ENCODE measurements at regions not wholly inside any gene's neighbourhood (a gene's known extent, or its start where the extent isn't known, plus 50 kb on each side); places are given as distances from the start of the nearest gene placed in this dataset.

DNA sequence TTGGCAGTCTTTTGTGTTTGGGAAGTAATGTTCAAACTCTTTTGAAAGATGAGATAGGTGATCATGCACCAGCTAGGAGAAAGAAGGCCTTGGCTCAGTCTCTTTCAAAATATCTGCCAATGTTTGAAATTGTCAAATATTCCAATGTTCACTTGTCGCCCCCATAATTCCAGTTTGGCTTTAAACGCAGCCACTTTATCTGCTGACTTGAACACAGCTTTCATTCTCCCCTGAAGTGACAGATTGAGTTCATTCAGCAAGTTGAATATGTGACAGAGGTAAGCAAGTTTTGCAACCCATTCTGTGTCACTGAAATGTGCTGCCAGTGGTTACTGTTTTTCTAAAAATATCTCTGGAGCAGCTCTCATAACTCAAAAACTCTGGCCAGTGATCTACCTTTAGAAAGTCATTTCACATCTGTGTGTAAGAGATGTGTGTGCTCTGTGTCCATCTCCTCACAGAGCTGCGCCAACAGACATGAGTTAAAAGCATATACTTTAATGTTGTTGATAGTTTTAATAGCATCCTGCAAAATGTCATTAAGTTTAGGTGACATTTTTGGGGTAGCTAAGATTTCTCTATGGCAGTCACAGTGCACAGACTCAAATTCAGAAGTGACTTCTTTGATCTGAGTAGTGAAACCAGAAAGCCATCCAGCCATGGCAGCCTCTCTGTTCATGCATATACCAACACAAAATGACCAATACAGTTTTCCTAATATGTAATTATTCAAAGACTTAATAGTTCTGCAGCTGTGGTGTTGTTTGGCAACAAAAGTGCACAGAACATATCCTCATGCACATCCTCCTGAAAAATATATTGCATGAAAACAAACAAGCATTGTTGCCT, 614.3 kb upstream of the MIS18BP1 start:
- no peak overlapping the region for H3K4me3 ChIP-seq (ENCODE audit: low read depth, low read length)
- no peaks in the 10 kb centered on the region for H3K27me3 ChIP-seq (ENCODE audit: control insufficient read depth, insufficient read depth, low read length)
- TF ChIP-seq, protein P1, sequence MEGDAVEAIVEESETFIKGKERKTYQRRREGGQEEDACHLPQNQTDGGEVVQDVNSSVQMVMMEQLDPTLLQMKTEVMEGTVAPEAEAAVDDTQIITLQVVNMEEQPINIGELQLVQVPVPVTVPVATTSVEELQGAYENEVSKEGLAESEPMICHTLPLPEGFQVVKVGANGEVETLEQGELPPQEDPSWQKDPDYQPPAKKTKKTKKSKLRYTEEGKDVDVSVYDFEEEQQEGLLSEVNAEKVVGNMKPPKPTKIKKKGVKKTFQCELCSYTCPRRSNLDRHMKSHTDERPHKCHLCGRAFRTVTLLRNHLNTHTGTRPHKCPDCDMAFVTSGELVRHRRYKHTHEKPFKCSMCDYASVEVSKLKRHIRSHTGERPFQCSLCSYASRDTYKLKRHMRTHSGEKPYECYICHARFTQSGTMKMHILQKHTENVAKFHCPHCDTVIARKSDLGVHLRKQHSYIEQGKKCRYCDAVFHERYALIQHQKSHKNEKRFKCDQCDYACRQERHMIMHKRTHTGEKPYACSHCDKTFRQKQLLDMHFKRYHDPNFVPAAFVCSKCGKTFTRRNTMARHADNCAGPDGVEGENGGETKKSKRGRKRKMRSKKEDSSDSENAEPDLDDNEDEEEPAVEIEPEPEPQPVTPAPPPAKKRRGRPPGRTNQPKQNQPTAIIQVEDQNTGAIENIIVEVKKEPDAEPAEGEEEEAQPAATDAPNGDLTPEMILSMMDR (IDR thresholded peaks at IDR 0.05; ENCODE audit: insufficient read depth, low read depth, low read length) = no peak
- no peak for DNase-seq (ENCODE audit: low read depth)
- ChIA-PET CTCF (interaction anchor here (0.6 kb wide), 1 partner anchor 35 kb away, joined by 3 read pairs; no protein-coding TSS in a partner anchor), POLR2A (no interaction called here)
- H3K36me3 ChIP-seq (ENCODE audit: control insufficient read depth, insufficient read depth, low read length) = no peaks in the 10 kb centered on the region

DNA sequence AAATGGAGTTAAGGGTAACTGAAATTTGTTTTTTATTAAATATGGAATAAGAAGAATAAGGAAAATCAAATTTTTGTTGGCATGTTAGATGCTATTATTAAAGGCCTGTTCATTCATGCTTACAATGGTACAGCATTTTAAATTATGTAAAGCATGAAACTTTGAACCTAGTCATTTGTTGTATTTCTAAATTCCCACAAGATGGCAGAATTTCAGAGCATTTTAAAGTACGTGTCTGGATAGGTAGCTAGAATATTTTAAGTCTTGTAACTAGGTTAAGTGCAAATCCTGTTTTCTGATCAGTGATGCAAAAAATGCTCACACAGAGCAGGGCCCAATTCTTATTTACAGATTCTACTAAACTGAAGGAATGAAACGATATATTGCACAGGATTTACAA, 585.6 kb upstream of the MIS18BP1 start:
- Histone ChIP-seq H3K4me3 (ENCODE audit: low read depth, low read length) (no peak overlapping the region), H3K27me3 (ENCODE audit: control insufficient read depth, insufficient read depth, low read length) (no peaks in the 10 kb centered on the region), H3K36me3 (ENCODE audit: control insufficient read depth, insufficient read depth, low read length) (no peaks in the 10 kb centered on the region)
- TF ChIP-seq, protein P1 (IDR thresholded peaks at IDR 0.05; ENCODE audit: insufficient read depth, low read depth, low read length) = no peak
- POLR2A ChIA-PET = no interaction called here
- DNase-seq (ENCODE audit: low read depth) = no peak
- CTCF ChIA-PET = no interaction called here

DNA sequence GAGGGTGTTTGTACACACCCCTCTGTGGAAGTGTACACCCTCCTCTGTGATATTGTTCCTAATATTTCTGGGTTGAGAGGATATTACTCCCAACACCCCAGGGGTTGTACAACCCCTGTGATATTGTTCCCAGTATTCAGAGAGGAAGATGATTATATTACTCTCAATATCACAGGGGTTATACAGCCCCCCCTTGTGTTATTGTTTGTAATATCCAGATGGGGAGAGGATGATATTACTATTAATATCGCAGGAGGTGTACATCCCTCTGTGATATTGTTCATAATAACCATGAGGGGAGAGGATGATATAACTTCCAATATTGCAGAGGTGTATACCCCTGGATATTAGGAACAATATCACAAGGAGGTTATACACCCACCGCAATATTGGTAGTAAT, 566.1 kb upstream of the MIS18BP1 start:
- ChIA-PET POLR2A (no interaction called here), CTCF (no interaction called here)
- TF ChIP-seq, protein P1 (IDR thresholded peaks at IDR 0.05; ENCODE audit: insufficient read depth, low read depth, low read length) = no peak
- DNase-seq (ENCODE audit: low read depth) = no peak
- H3K27me3 ChIP-seq (ENCODE audit: control insufficient read depth, insufficient read depth, low read length) = no peaks in the 10 kb centered on the region
- no peak overlapping the region for H3K4me3 ChIP-seq (ENCODE audit: low read depth, low read length)
- no peaks in the 10 kb centered on the region for H3K36me3 ChIP-seq (ENCODE audit: control insufficient read depth, insufficient read depth, low read length)

DNA sequence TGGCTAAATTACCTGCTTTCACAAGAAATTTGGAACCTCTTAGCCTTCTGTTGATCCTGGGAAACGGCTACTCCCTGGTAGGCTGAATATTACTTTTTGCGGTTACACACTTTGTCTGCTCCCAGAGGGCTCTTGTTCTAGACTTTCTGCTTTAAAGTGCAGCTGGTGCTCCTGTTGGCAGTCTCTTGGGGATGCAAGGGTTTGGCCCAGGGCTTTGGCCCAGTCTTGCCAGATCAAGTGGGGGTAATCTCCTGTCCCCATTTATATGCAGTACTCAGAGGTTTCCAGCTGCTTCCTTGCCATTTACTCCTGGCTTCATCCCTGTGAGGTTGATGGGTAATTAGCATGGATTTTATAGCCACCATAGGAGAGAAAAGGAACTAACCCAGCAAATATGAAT, 558.2 kb upstream of the MIS18BP1 start:
- ChIA-PET POLR2A (no interaction called here), CTCF (no interaction called here)
- TF ChIP-seq, protein P1 (IDR thresholded peaks at IDR 0.05; ENCODE audit: insufficient read depth, low read depth, low read length) = no peak

DNA sequence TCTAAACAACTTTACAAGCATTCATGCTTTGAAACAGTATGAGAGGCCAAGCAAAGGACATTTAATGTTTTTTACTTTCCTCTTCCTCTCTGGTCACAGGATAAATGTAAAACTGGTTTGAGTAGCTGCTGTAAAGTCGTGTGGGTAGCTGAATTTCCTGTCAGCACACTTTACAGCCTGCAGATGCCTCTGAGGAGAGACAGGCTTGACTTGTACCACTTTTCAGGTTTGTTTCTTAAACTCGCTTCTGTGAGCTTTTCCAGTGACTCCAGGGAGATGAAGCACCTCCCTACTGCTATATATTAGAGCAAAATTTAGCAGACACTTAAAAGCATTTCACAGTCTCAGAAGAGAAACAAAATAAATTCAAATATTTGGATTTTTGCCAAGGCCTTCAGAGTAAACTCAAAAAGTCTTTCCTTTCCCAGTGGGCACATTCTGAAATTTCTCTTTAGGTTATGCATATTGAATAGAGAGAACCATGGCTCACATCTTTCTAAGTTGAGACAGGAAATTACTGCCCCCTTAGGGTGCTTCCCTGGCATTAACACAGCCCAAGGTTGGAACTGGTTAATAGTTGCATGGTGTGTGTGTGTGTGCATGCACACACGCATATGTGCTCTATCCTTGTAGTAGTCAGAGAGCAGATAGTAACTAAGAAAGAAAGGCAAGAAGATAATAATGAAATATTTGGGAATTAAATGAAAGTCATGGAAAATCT, 557.3 kb upstream of the MIS18BP1 start:
- TF ChIP-seq, protein P1 (IDR thresholded peaks at IDR 0.05; ENCODE audit: insufficient read depth, low read depth, low read length) = peak; percentile 20; the same call in 1 of the 2 replicates
- H3K36me3 ChIP-seq (ENCODE audit: control insufficient read depth, insufficient read depth, low read length) = no peaks in the 10 kb centered on the region
- H3K27me3 ChIP-seq (ENCODE audit: control insufficient read depth, insufficient read depth, low read length) = no peaks in the 10 kb centered on the region
- no peak overlapping the region for H3K4me3 ChIP-seq (ENCODE audit: low read depth, low read length)
- DNase-seq (ENCODE audit: low read depth) = no peak
- ChIA-PET CTCF (interaction anchor here (1.2 kb wide), 1 partner anchor 11 kb away, joined by 3 read pairs; no protein-coding TSS in a partner anchor), POLR2A (no interaction called here)

More for the DNA sequence above, 558.2 kb upstream of the MIS18BP1 start:
- H3K36me3 ChIP-seq (ENCODE audit: control insufficient read depth, insufficient read depth, low read length) = no peaks in the 10 kb centered on the region
- H3K27me3 ChIP-seq (ENCODE audit: control insufficient read depth, insufficient read depth, low read length) = no peaks in the 10 kb centered on the region
- DNase-seq (ENCODE audit: low read depth) = no peak
- no peak overlapping the region for H3K4me3 ChIP-seq (ENCODE audit: low read depth, low read length)

Data from BJ (cell line).